B cell (primary cell): ENCODE measurements at regions not wholly inside any gene's neighbourhood (a gene's known extent, or its start where the extent isn't known, plus 50 kb on each side); places are given as distances from the start of the nearest gene placed in this dataset.

ENCODE experiments used
- ATAC-seq: fragments of 200-7000 bp; cut with Tn5 transposase; one replicate; pipeline ENCODE4 v1.10.0; 2021; ENCODE audit warnings: low read depth, mild to moderate bottlenecking, moderate number of reproducible peaks, moderate library complexity
- CTCF ChIA-PET: fragments of 350-600 bp; sonication (Branson Sonifier 250); formaldehyde crosslinking; loops from one replicate; lab custom pipeline; 2021; ENCODE audit warnings: antibody characterized with exemption, inconsistent platforms; lab: Charles Lee
- POLR2A ChIA-PET: fragments of 350-600 bp; sonication (Branson Sonifier 250); formaldehyde crosslinking; loops from one replicate; lab custom pipeline; 2021; ENCODE audit warnings: antibody characterized with exemption; lab: Charles Lee
- DNase-seq: peaks from one replicate; pipeline ENCODE4 v3.0.0; 2013
- H2AFZ ChIP-seq: 2 replicates; pipeline ENCODE4 v1.6.1; 2012; ENCODE audit warnings: mild to moderate bottlenecking, low read depth, low read length; ENCODE audit not compliant: insufficient read depth, poor library complexity, severe bottlenecking
- H3K27ac ChIP-seq, 2 donors: 1 replicate in 1 of 2; 2 replicates in 1 of 2; pipeline ENCODE4 v1.5.1; 2012 to 2013; ENCODE audit warnings: low read length in 2 of 2, mild to moderate bottlenecking in 2 of 2, moderate library complexity in 1 of 2
- H3K27me3 ChIP-seq, 4 experiments: fragments of 200-600 bp in 1 of 4; sonication (generic) in 1 of 4; replicated peaks in 1 of 4; 1 replicate in 2 of 4; 2 replicates in 2 of 4; pipeline versions ENCODE4 v1.6.1 to v1.7.0; 2013 to 2016; ENCODE audit warnings: low read length in 3 of 4, mild to moderate bottlenecking in 2 of 4, mixed read lengths in 1 of 4, moderate library complexity in 1 of 4; ENCODE audit not compliant: insufficient read depth in 4 of 4, control insufficient read depth in 3 of 4; ENCODE audit errors: control extremely low read depth in 1 of 4
- H3K36me3 ChIP-seq, 2 experiments: replicated peaks in 1 of 2; 1 replicate in 1 of 2; 2 replicates in 1 of 2; pipeline versions ENCODE4 v1.6.1 to v1.7.1; 2013; ENCODE audit warnings: low read length in 1 of 2; ENCODE audit not compliant: insufficient read depth in 2 of 2, control insufficient read depth in 1 of 2; ENCODE audit errors: control extremely low read depth in 1 of 2, extremely low read depth in 1 of 2
- H3K4me1 ChIP-seq, 2 donors: fragments of 200-600 bp in 1 of 2; sonication (generic) in 1 of 2; 1 replicate in 1 of 2; 2 replicates in 1 of 2; pipeline versions ENCODE4 v1.5.1 to v1.6.1; 2013 to 2017; ENCODE audit warnings: low read length in 2 of 2; ENCODE audit not compliant: control insufficient read depth in 2 of 2, insufficient read depth in 2 of 2
- H3K4me2 ChIP-seq: replicated peaks from 2 replicates; pipeline ENCODE3; 2012; ENCODE audit warnings: mild to moderate bottlenecking, low read depth, low read length; ENCODE audit not compliant: poor library complexity, severe bottlenecking
- H3K4me3 ChIP-seq, 5 experiments: fragments of 200-600 bp in 1 of 5; sonication (generic) in 1 of 5; 1 replicate in 3 of 5; 2 replicates in 2 of 5; pipeline versions ENCODE4 v1.5.1 to v1.7.0; 2011 to 2016; ENCODE audit warnings: low read length in 4 of 5, mild to moderate bottlenecking in 4 of 5, low read depth in 2 of 5, control low read depth in 1 of 5, moderate library complexity in 1 of 5; ENCODE audit not compliant: insufficient read depth in 1 of 5; ENCODE audit errors: control extremely low read depth in 1 of 5, extremely low read depth in 1 of 5
- H3K79me2 ChIP-seq: fragments of 200-600 bp; sonication (generic); one replicate; pipeline ENCODE4 v1.6.0; 2016; ENCODE audit warnings: low read length; ENCODE audit not compliant: control insufficient read depth, insufficient read depth
- H3K9ac ChIP-seq: fragments of 200-600 bp; sonication (generic); 2 replicates; pipeline ENCODE4 v1.6.1; 2017; ENCODE audit warnings: mild to moderate bottlenecking, low read length, moderate library complexity
- H3K9me3 ChIP-seq, 3 donors: one replicate each; pipeline versions ENCODE4 v1.6.1 to v1.7.1; 2013; ENCODE audit warnings: low read length in 2 of 3; ENCODE audit not compliant: control insufficient read depth in 2 of 3, insufficient read depth in 1 of 3; ENCODE audit errors: control extremely low read depth in 1 of 3
- H4K20me1 ChIP-seq: 2 replicates; pipeline ENCODE4 v1.6.0; 2012; ENCODE audit warnings: mild to moderate bottlenecking, low read length; ENCODE audit not compliant: insufficient read depth, control insufficient read depth, poor library complexity, severe bottlenecking
- H3K27ac Mint-ChIP-seq: one replicate; pipeline ENCODE4 v1.8.0; 2021; ENCODE audit warnings: mixed read lengths
- H3K27me3 Mint-ChIP-seq: one replicate; pipeline ENCODE4 v1.8.0; 2021; ENCODE audit warnings: mixed read lengths
- H3K4me1 Mint-ChIP-seq: one replicate; pipeline ENCODE4 v1.8.0; 2021; ENCODE audit warnings: mixed read lengths
- H3K4me3 Mint-ChIP-seq: one replicate; pipeline ENCODE4 v1.8.0; 2021; ENCODE audit warnings: mixed read lengths
- H3K9me3 Mint-ChIP-seq: one replicate; pipeline ENCODE4 v1.8.0; 2022; ENCODE audit warnings: mixed read lengths; ENCODE audit not compliant: insufficient read depth
- CTCF ChIP-seq: fragments of 200-600 bp; IDR thresholded peaks from one replicate; pipeline ENCODE4 v1.8.0; 2022; ENCODE audit warnings: antibody characterized with exemption, mild to moderate bottlenecking
- EZH2 ChIP-seq: IDR thresholded peaks from 2 replicates; pipeline ENCODE4 v1.6.1; 2012; ENCODE audit warnings: borderline replicate concordance, low read depth, mild to moderate bottlenecking, moderate library complexity, low read length; ENCODE audit not compliant: insufficient read depth, poor library complexity, severe bottlenecking
- WGBS: methylation state at CpG from one replicate; pipeline ENCODE4 v1.1.5; 2013; ENCODE audit warnings: missing lambda C conversion rate; ENCODE audit not compliant: insufficient coverage; 5-methylcytosine and 5-hydroxymethylcytosine counted together
- intact Hi-C: fragments of 100-400 bp; cut with micrococcal nuclease; formaldehyde crosslinking; loops from one replicate; pipeline ENCODE4 v1.10.0; 2022

GRCh38 chr14:44742202-44742601, 219.5 kb downstream of the KLHL28 start:
- Mint-ChIP-seq H3K27me3 (no peaks in the 10 kb centered on the region), H3K27ac (no peak overlapping the region), H3K4me1 (no peaks in the 10 kb centered on the region), H3K4me3 (no peak overlapping the region), H3K9me3 (no peaks in the 10 kb centered on the region)
- Histone ChIP-seq H3K27me3 (no peaks in the 10 kb centered on the region), H2AFZ (no peak overlapping the region), H3K9me3 (peaks cover 0 to 2% (median 0%) of the 10 kb centered on the region in 3 donors), H3K36me3 (no peaks in the 10 kb centered on the region), H3K4me1 (no peaks in the 10 kb centered on the region), H3K4me3 (no peak overlapping the region), H3K9ac (no peak overlapping the region), H3K4me2 (no peak overlapping the region), H3K79me2 (no peaks in the 10 kb centered on the region), H3K27ac (no peak overlapping the region), H4K20me1 (no peaks in the 10 kb centered on the region)
- DNase-seq (no peak), ATAC-seq (no peak)
- WGBS, result 93% methylated on average over 3 of the region's 6 CpGs
- no peak for TF ChIP-seq EZH2
- TF ChIP-seq CTCF, result no peak
- ChIA-PET CTCF (no interaction called here), POLR2A (no interaction called here)
- intact Hi-C loops, result no loop called here

GRCh38 chr14:44741431-44741830, 220.3 kb downstream of the KLHL28 start:
- no peak for ATAC-seq
- Mint-ChIP-seq H3K27ac (no peak overlapping the region), H3K4me3 (no peak overlapping the region), H3K27me3 (no peaks in the 10 kb centered on the region), H3K9me3 (no peaks in the 10 kb centered on the region), H3K4me1 (no peaks in the 10 kb centered on the region)
- Histone ChIP-seq H3K9ac (no peak overlapping the region), H4K20me1 (no peaks in the 10 kb centered on the region), H3K9me3 (peaks cover 0 to 2% (median 0%) of the 10 kb centered on the region in 3 donors), H3K27ac (no peak overlapping the region), H3K4me2 (no peak overlapping the region), H3K79me2 (no peaks in the 10 kb centered on the region), H3K27me3 (no peaks in the 10 kb centered on the region), H3K4me3 (no peak overlapping the region), H3K4me1 (no peaks in the 10 kb centered on the region), H3K36me3 (no peaks in the 10 kb centered on the region), H2AFZ (no peak overlapping the region)
- POLR2A ChIA-PET, result no interaction called here
- intact Hi-C loops, result no loop called here
- CTCF ChIA-PET, result no interaction called here
- TF ChIP-seq EZH2, result no peak
- no peak for TF ChIP-seq CTCF
- DNase-seq, result no peak
